WI38 (cell line): ENCODE measurements at regions not wholly inside any gene's neighbourhood (a gene's known extent, or its start where the extent isn't known, plus 50 kb on each side); places are given as distances from the start of the nearest gene placed in this dataset.

Source experiments
- H3K4me3 ChIP-seq: 2 replicates; pipeline ENCODE4 v1.5.1; 2011; ENCODE audit warnings: low read depth, mild to moderate bottlenecking, control low read depth, low read length
- TF ChIP-seq, protein P1 (sequence below): IDR thresholded peaks from 2 replicates; pipeline ENCODE4 v1.5.1; 2012; ENCODE audit warnings: low read depth, mild to moderate bottlenecking, control low read depth, low read length

DNA sequence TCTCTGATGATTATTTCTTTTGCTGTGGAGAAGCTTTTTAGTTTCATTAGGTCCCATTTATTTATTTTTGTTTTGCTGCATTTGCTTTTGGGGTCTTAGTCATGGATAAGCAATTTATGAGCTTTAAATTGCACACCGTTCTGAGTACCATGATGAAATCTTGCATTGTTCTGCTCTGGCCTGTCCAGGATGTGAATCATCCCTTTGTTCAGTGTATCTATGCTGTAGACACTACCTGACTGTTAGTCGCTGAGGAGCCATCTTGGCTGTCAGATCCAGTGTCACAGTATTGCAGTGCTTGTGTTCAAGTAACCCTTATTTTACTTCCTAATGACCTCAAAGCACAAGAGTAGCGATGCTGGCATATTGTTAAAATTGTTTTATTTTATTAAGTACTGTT lies 218.0 kb upstream of the CNTNAP4 start:
- TF ChIP-seq, protein P1, sequence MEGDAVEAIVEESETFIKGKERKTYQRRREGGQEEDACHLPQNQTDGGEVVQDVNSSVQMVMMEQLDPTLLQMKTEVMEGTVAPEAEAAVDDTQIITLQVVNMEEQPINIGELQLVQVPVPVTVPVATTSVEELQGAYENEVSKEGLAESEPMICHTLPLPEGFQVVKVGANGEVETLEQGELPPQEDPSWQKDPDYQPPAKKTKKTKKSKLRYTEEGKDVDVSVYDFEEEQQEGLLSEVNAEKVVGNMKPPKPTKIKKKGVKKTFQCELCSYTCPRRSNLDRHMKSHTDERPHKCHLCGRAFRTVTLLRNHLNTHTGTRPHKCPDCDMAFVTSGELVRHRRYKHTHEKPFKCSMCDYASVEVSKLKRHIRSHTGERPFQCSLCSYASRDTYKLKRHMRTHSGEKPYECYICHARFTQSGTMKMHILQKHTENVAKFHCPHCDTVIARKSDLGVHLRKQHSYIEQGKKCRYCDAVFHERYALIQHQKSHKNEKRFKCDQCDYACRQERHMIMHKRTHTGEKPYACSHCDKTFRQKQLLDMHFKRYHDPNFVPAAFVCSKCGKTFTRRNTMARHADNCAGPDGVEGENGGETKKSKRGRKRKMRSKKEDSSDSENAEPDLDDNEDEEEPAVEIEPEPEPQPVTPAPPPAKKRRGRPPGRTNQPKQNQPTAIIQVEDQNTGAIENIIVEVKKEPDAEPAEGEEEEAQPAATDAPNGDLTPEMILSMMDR: no peak
- H3K4me3 ChIP-seq: no peak overlapping the region

DNA sequence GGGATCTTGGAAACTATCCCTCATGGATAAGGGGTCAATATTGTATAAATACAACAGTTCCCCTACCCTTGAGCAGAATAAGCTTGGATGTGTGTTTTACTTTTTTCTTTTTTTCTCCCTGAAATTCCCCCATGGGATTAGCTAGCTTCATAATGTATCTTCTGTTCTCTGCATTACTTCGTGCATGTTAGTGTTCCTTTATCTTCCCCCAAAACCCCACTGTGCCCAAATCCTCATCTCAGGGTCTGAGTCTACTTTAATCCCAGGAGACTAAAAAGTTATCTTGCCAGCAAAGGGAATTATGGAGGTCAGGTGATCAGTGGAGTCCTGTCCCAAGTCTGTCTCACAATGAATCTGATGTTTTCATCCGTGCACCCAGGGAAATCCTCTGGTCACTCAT lies 217.5 kb upstream of the CNTNAP4 start:
- TF ChIP-seq, protein P1: no peak
- no peak overlapping the region for H3K4me3 ChIP-seq

DNA sequence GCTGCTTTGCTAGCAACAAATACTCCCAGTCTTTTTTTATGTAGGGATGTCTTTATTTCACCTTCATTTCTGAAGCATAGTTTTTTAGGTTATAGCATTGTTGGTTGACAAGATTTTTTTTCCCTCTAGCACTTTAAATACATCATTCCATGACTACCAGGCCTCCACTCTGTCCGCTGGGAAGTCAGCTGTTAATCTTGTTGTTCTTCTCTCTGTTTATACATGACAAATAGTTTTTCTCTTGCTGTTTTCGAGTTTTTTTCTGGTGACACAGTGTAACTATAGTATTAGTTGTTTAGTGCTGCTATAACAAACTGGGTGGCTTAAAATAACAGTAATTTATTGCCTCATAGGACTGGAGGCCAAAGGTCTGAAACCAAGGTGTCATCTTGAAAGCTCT lies 205.5 kb upstream of the CNTNAP4 start:
- TF ChIP-seq, protein P1: no peak
- H3K4me3 ChIP-seq: no peak overlapping the region

DNA sequence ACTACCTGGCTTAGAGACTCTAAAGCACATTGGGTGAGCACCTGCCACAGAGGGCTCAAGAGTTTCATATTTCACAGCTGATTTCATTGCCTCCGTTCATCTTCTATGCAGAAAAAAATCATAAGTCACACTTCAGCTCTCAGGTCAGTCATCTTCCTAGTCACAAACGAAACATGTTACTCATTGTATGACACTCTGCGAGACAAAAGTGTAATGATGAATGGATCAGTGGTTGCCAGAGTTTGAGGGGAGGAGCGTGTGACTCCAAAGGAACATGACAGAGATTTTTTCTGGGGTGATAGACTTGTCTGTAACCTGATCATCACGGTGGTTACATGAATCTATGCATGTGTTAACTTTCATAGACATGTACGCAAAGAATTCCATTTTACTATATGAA lies 195.2 kb upstream of the CNTNAP4 start:
- TF ChIP-seq, protein P1: no peak
- no peak overlapping the region for H3K4me3 ChIP-seq

DNA sequence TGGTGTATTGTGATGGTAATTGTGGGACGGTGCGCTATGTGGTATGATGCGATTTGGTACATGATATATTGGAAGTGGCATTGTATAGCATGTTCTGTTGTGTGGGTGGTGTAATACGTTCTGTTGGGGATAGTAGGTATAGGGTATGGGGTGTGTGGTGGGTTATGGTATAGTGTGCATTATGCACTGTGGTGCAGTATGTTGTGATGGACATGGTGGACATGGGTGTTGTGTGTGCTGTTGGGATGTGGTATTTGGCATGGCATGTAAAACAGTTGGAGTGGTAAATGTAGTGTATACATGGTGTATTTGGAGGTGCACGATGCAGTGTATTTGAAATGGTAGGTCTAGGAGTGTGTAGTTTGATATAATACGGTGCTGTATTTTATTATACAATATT lies 170.6 kb upstream of the CNTNAP4 start:
- H3K4me3 ChIP-seq: no peak overlapping the region
- TF ChIP-seq, protein P1: no peak

DNA sequence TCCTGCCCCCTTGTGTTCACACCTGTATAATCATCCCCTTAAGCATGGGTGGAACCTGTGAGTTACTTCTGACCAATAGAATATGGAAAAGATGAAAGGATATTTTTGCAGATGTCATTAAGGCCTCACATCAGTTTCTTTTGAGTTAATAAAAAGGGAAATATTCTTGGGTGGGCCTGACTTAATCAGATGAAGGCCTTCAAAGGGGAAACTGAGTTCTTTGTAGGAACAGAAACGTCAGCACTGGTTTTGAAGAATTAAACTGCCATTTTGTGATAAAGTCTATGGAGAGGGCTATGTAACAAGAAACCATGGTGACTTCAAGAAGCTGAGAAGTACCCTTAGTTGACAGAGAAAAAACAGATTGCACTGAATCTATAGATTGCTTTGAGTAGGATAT lies 168.7 kb upstream of the CNTNAP4 start:
- TF ChIP-seq, protein P1: no peak

DNA sequence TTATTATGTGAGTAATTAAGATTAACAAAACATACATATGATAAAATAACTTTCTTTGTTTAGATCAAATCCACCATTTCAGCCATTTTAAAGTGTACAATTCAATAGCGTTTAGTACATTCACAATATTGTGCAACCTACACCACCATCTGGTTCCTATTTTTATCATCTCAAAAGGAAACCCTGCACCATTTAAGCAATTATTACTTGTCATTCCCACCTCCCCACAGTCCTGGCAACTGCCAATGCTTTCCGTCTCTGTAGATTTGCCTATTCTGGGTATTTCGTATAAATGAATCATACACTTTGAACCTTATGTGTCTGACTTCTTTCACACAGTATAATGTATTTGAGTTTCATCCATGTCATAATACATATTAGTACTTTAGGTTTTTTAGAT lies 162.5 kb upstream of the CNTNAP4 start:
- TF ChIP-seq, protein P1: no peak
- no peak overlapping the region for H3K4me3 ChIP-seq

More for the DNA sequence above, 168.7 kb upstream of the CNTNAP4 start:
- no peak overlapping the region for H3K4me3 ChIP-seq
